OCI-LY1 (cell line): ENCODE measurements at regions not wholly inside any gene's neighbourhood (a gene's known extent, or its start where the extent isn't known, plus 50 kb on each side); places are given as distances from the start of the nearest gene placed in this dataset.

Experiments
- H2AFZ ChIP-seq: fragments of 200-600 bp; sonication (generic), shearing (Covaris generic); 2 replicates; pipeline ENCODE4 v1.6.0; 2014; ENCODE audit warnings: antibody characterized with exemption, mild to moderate bottlenecking, low read length
- H3F3A ChIP-seq: fragments of 200-600 bp; sonication (generic), shearing (Covaris generic); 2 replicates; pipeline ENCODE4 v1.6.0; 2014; ENCODE audit warnings: mild to moderate bottlenecking, antibody characterized with exemption, low read length, moderate library complexity; ENCODE audit not compliant: insufficient read depth
- H3K27ac ChIP-seq: fragments of 200-600 bp; sonication (generic); 2 replicates; pipeline ENCODE4 v1.5.1; 2014; ENCODE audit warnings: low read length, mixed run types, mild to moderate bottlenecking, low read depth; ENCODE audit not compliant: poor library complexity, severe bottlenecking
- H3K27me3 ChIP-seq: fragments of 200-600 bp; sonication (generic); 2 replicates; pipeline ENCODE4 v1.6.0; 2014; ENCODE audit warnings: antibody characterized with exemption, mild to moderate bottlenecking, low read length, moderate library complexity; ENCODE audit not compliant: insufficient read depth
- H3K36me3 ChIP-seq: fragments of 200-600 bp; sonication (generic); 2 replicates; pipeline ENCODE4 v1.6.1; 2014; ENCODE audit warnings: mild to moderate bottlenecking, antibody characterized with exemption, low read length, moderate library complexity, mixed read lengths; ENCODE audit not compliant: insufficient read depth
- H3K4me1 ChIP-seq: fragments of 200-600 bp; sonication (generic); 2 replicates; pipeline ENCODE4 v1.5.1; 2014; ENCODE audit warnings: mild to moderate bottlenecking, low read length, moderate library complexity; ENCODE audit not compliant: insufficient read depth, severe bottlenecking
- H3K4me2 ChIP-seq: fragments of 200-600 bp; sonication (generic), shearing (Covaris generic); 2 replicates; pipeline ENCODE4 v1.6.1; 2014; ENCODE audit warnings: low read length
- H3K4me3 ChIP-seq: fragments of 200-600 bp; sonication (generic); 2 replicates; pipeline ENCODE4 v1.5.1; 2014; ENCODE audit warnings: low read length, low read depth, mild to moderate bottlenecking, mixed read lengths; ENCODE audit not compliant: poor library complexity, severe bottlenecking
- H3K79me2 ChIP-seq: fragments of 200-600 bp; shearing (Covaris generic); 2 replicates; pipeline ENCODE4 v1.6.1; 2016; ENCODE audit warnings: mixed run types, low read length, mixed read lengths; ENCODE audit not compliant: insufficient read depth
- H3K9ac ChIP-seq: fragments of 200-600 bp; sonication (generic), shearing (Covaris generic); 2 replicates; pipeline ENCODE4 v1.6.1; 2014; ENCODE audit warnings: mild to moderate bottlenecking, low read length, mixed read lengths
- H3K9me2 ChIP-seq: fragments of 200-600 bp; sonication (generic), shearing (Covaris generic); 2 replicates; pipeline ENCODE4 v1.6.1; 2014; ENCODE audit warnings: low read depth, mild to moderate bottlenecking, low read length, mixed read lengths
- H3K9me3 ChIP-seq: fragments of 200-600 bp; shearing (Covaris generic); 2 replicates; pipeline ENCODE4 v1.6.1; 2014; ENCODE audit warnings: low read length, mixed read lengths
- H4K20me1 ChIP-seq: fragments of 200-600 bp; sonication (generic), shearing (Covaris generic); 2 replicates; pipeline ENCODE4 v1.6.0; 2016; ENCODE audit warnings: mild to moderate bottlenecking, low read length; ENCODE audit not compliant: insufficient read depth
- EZH2 ChIP-seq: fragments of 200-600 bp; sonication (generic), shearing (Covaris generic); IDR thresholded peaks from 2 replicates; pipeline ENCODE4 v1.8.0; 2017; ENCODE audit warnings: borderline replicate concordance, mixed run types, mild to moderate bottlenecking, antibody characterized with exemption, low read length, moderate library complexity, mixed read lengths
- TF ChIP-seq, protein P1 (sequence below): fragments of 200-600 bp; sonication (generic), shearing (Covaris generic); IDR thresholded peaks from 2 replicates; pipeline ENCODE4 v1.5.1; 2017; ENCODE audit warnings: mild to moderate bottlenecking, antibody characterized with exemption, low read length, moderate library complexity, mixed read lengths

DNA sequence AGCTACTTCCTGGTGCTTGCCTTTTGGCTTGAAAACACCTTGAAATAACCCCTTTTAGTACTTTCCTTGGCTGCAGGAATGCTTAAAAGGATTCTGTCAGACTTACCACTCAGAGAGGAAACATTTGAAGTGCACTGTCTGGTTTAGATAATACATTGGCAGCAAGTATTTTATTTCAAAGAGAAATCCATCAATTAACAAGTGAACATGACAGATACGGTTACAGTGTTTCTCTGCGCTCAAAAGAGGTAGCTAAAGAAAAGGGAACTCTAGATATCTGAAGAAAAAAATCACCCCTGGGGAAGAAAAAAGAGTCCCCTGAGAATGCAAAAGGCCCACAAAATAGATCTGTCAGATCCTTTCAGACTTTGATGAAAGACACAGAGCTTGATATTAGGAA lies 421.9 kb downstream of the LRFN5 start:
- no peaks in the 10 kb centered on the region for H3K36me3 ChIP-seq
- H3K4me1 ChIP-seq: peaks cover 19% of the 10 kb centered on the region
- no peaks in the 10 kb centered on the region for H3K9me2 ChIP-seq
- H3K9ac ChIP-seq: peak overlapping the region; percentile 32; the same call in 1 of the 2 replicates
- no peaks in the 10 kb centered on the region for H3K9me3 ChIP-seq
- H3K4me3 ChIP-seq: peak overlapping the region; percentile 43
- H2AFZ ChIP-seq: peak overlapping the region; percentile 72; the same call in 1 of the 2 replicates
- no peaks in the 10 kb centered on the region for H3F3A ChIP-seq
- H3K27me3 ChIP-seq: no peaks in the 10 kb centered on the region
- peak overlapping the region; percentile 75 for H3K4me2 ChIP-seq
- H3K79me2 ChIP-seq: no peaks in the 10 kb centered on the region
- TF ChIP-seq, protein P1, sequence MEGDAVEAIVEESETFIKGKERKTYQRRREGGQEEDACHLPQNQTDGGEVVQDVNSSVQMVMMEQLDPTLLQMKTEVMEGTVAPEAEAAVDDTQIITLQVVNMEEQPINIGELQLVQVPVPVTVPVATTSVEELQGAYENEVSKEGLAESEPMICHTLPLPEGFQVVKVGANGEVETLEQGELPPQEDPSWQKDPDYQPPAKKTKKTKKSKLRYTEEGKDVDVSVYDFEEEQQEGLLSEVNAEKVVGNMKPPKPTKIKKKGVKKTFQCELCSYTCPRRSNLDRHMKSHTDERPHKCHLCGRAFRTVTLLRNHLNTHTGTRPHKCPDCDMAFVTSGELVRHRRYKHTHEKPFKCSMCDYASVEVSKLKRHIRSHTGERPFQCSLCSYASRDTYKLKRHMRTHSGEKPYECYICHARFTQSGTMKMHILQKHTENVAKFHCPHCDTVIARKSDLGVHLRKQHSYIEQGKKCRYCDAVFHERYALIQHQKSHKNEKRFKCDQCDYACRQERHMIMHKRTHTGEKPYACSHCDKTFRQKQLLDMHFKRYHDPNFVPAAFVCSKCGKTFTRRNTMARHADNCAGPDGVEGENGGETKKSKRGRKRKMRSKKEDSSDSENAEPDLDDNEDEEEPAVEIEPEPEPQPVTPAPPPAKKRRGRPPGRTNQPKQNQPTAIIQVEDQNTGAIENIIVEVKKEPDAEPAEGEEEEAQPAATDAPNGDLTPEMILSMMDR: no peak
- no peak for TF ChIP-seq EZH2
- peak overlapping the region; percentile 86 for H3K27ac ChIP-seq
- H4K20me1 ChIP-seq: no peaks in the 10 kb centered on the region

DNA sequence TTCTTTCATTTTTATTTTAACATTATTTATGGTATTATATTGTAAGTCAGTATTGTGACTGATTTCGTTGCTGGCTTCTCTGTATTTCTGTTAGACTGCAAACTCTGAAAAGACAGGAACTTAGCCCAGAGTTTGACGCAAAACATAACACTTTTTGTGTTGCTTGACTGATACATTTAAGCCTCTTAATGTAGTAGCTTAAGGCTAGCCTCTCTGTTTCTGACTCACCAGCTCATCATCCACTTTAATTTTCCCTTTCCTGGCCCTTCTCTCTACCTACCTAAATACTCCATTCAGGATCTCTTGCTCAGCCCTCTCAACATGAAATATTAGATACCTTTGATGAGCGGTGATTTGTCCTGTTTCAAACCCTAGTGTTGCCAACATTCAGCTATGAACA lies 420.6 kb downstream of the LRFN5 start:
- no peak overlapping the region for H3K4me3 ChIP-seq

DNA sequence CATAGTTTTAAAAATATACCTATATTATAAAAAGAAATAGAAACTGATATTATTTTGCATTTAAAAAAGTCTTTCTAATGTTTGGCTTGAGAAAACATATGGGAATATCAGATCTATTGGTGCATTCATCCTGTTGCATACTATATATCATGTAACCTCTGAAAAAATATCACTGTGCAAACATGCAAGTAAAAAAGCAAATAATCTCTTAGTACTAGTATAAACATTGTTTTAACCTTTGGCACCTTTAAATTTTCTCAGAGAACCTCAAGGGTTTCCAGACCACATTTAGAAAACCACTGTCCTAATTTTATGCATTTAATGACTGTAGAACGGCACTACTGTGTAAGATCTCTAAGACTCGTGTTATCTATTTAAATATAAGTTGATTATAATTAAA lies 416.8 kb downstream of the LRFN5 start:
- no peak for TF ChIP-seq EZH2
- TF ChIP-seq, protein P1: no peak
- H3K9me3 ChIP-seq: no peaks in the 10 kb centered on the region
- H3K9ac ChIP-seq: no peak overlapping the region

More for the DNA sequence above, 420.6 kb downstream of the LRFN5 start:
- Histone ChIP-seq H2AFZ (no peak overlapping the region), H3K27ac (no peak overlapping the region), H3K27me3 (no peaks in the 10 kb centered on the region), H3K9me2 (no peaks in the 10 kb centered on the region), H3K9ac (no peak overlapping the region), H3K4me2 (no peak overlapping the region), H3K4me1 (peaks cover 19% of the 10 kb centered on the region), H3F3A (no peaks in the 10 kb centered on the region), H3K79me2 (no peaks in the 10 kb centered on the region), H3K9me3 (no peaks in the 10 kb centered on the region), H3K36me3 (no peaks in the 10 kb centered on the region), H4K20me1 (no peaks in the 10 kb centered on the region)
- TF ChIP-seq, protein P1: no peak
- TF ChIP-seq EZH2: no peak

More for the DNA sequence above, 416.8 kb downstream of the LRFN5 start:
- no peaks in the 10 kb centered on the region for H4K20me1 ChIP-seq
- no peaks in the 10 kb centered on the region for H3K27me3 ChIP-seq
- no peak overlapping the region for H2AFZ ChIP-seq
- H3K36me3 ChIP-seq: no peaks in the 10 kb centered on the region
- no peak overlapping the region for H3K4me2 ChIP-seq
- no peaks in the 10 kb centered on the region for H3F3A ChIP-seq
- H3K9me2 ChIP-seq: no peaks in the 10 kb centered on the region
- peaks cover 7% of the 10 kb centered on the region for H3K4me1 ChIP-seq
- no peak overlapping the region for H3K27ac ChIP-seq
- no peaks in the 10 kb centered on the region for H3K79me2 ChIP-seq
- no peak overlapping the region for H3K4me3 ChIP-seq
